ENCODE measurements at regions not wholly inside any gene's neighbourhood (a gene's known extent, or its start where the extent isn't known, plus 50 kb on each side); places are given as distances from the start of the nearest gene placed in this dataset.

- H3F3A ChIP-seq (ENCODE audit: low read depth), result no peaks in the 10 kb centered on the region
- no peaks in the 10 kb centered on the region for H3K79me2 ChIP-seq (ENCODE audit: low read depth)
- H3K4me3 ChIP-seq, result no peak overlapping the region
- TF ChIP-seq CTCF (IDR thresholded peaks at IDR 0.05), result no peak
- TF ChIP-seq EZH2 (IDR thresholded peaks at IDR 0.05), result no peak
- no peak for TF ChIP-seq EZH2phosphoT487 (IDR thresholded peaks at IDR 0.05)
- Mint-ChIP-seq H3K36me3 (no peaks in the 10 kb centered on the region), H3K27ac (no peak overlapping the region), H3K9me3 (no peaks in the 10 kb centered on the region), H3K27me3 (ENCODE audit: insufficient read depth, low read depth) (peaks cover 2% of the 10 kb centered on the region), H3K4me1 (peaks cover 10% of the 10 kb centered on the region), H3K4me3 (no peak overlapping the region)
- no peak overlapping the region for H3K27ac ChIP-seq
- no peak overlapping the region for H3K4me2 ChIP-seq
- H3K4me1 ChIP-seq, result no peaks in the 10 kb centered on the region
- H3K9me3 ChIP-seq (ENCODE audit: low read depth), result no peaks in the 10 kb centered on the region
- no peaks in the 10 kb centered on the region for H3K27me3 ChIP-seq
- no peaks in the 10 kb centered on the region for H3K36me3 ChIP-seq
- no peak overlapping the region for H3K9ac ChIP-seq
- H2AFZ ChIP-seq (replicated peaks), result no peak overlapping the region
- H4K20me1 ChIP-seq (ENCODE audit: low read depth), result no peaks in the 10 kb centered on the region
- no peak for DNase-seq (ENCODE audit: low spot score)
Measured at GRCh38 chr3:31237887-31238286, 294.8 kb upstream of the STT3B start.

GRCh38 chr3:31240013-31240412 lies 292.7 kb upstream of the STT3B start:
- Mint-ChIP-seq H3K27me3 (ENCODE audit: insufficient read depth, low read depth) (no peaks in the 10 kb centered on the region), H3K9me3 (no peaks in the 10 kb centered on the region), H3K27ac (no peak overlapping the region), H3K4me1 (peaks cover 14% of the 10 kb centered on the region), H3K36me3 (no peaks in the 10 kb centered on the region), H3K4me3 (no peak overlapping the region)
- Histone ChIP-seq H3K27me3 (no peaks in the 10 kb centered on the region), H3K4me3 (no peak overlapping the region), H3K4me2 (no peak overlapping the region), H3K9ac (no peak overlapping the region), H3K79me2 (ENCODE audit: low read depth) (no peaks in the 10 kb centered on the region), H3K9me3 (ENCODE audit: low read depth) (no peaks in the 10 kb centered on the region), H3K4me1 (no peaks in the 10 kb centered on the region), H2AFZ (replicated peaks) (no peak overlapping the region), H3K36me3 (no peaks in the 10 kb centered on the region), H3K27ac (no peak overlapping the region), H3F3A (ENCODE audit: low read depth) (no peaks in the 10 kb centered on the region), H4K20me1 (ENCODE audit: low read depth) (no peaks in the 10 kb centered on the region)
- DNase-seq (ENCODE audit: low spot score), result no peak
- TF ChIP-seq CTCF (IDR thresholded peaks at IDR 0.05) (no peak), EZH2 (IDR thresholded peaks at IDR 0.05) (no peak), EZH2phosphoT487 (IDR thresholded peaks at IDR 0.05) (no peak)

GRCh38 chr3:31240466-31240865 lies 292.3 kb upstream of the STT3B start:
- Histone ChIP-seq H3K4me2 (no peak overlapping the region), H3K4me1 (no peaks in the 10 kb centered on the region), H3K27ac (no peak overlapping the region), H3K9me3 (ENCODE audit: low read depth) (no peaks in the 10 kb centered on the region), H3K79me2 (ENCODE audit: low read depth) (no peaks in the 10 kb centered on the region), H3F3A (ENCODE audit: low read depth) (no peaks in the 10 kb centered on the region), H3K27me3 (no peaks in the 10 kb centered on the region), H3K9ac (no peak overlapping the region), H3K4me3 (no peak overlapping the region), H3K36me3 (no peaks in the 10 kb centered on the region), H2AFZ (replicated peaks) (no peak overlapping the region), H4K20me1 (ENCODE audit: low read depth) (no peaks in the 10 kb centered on the region)
- Mint-ChIP-seq H3K9me3 (no peaks in the 10 kb centered on the region), H3K36me3 (no peaks in the 10 kb centered on the region), H3K27ac (no peak overlapping the region), H3K4me1 (peaks cover 18% of the 10 kb centered on the region), H3K4me3 (no peak overlapping the region), H3K27me3 (ENCODE audit: insufficient read depth, low read depth) (no peaks in the 10 kb centered on the region)
- no peak for DNase-seq (ENCODE audit: low spot score)
- TF ChIP-seq EZH2phosphoT487 (IDR thresholded peaks at IDR 0.05) (no peak), CTCF (IDR thresholded peaks at IDR 0.05) (no peak), EZH2 (IDR thresholded peaks at IDR 0.05) (no peak)

GRCh38 chr3:31240874-31241273 lies 291.9 kb upstream of the STT3B start:
- TF ChIP-seq EZH2 (IDR thresholded peaks at IDR 0.05), result no peak
- no peak for TF ChIP-seq CTCF (IDR thresholded peaks at IDR 0.05)
- no peak for TF ChIP-seq EZH2phosphoT487 (IDR thresholded peaks at IDR 0.05)

More at GRCh38 chr3:31240874-31241273, 291.9 kb upstream of the STT3B start:
- no peaks in the 10 kb centered on the region for H3K36me3 Mint-ChIP-seq
- Histone ChIP-seq H3K27ac (no peak overlapping the region), H2AFZ (replicated peaks) (no peak overlapping the region), H3K4me2 (no peak overlapping the region), H3K4me3 (no peak overlapping the region), H4K20me1 (ENCODE audit: low read depth) (no peaks in the 10 kb centered on the region), H3K27me3 (no peaks in the 10 kb centered on the region), H3K4me1 (no peaks in the 10 kb centered on the region), H3K9me3 (ENCODE audit: low read depth) (no peaks in the 10 kb centered on the region), H3F3A (ENCODE audit: low read depth) (no peaks in the 10 kb centered on the region), H3K36me3 (no peaks in the 10 kb centered on the region), H3K9ac (no peak overlapping the region), H3K79me2 (ENCODE audit: low read depth) (no peaks in the 10 kb centered on the region)
- H3K4me3 Mint-ChIP-seq, result no peak overlapping the region
- no peaks in the 10 kb centered on the region for H3K27me3 Mint-ChIP-seq (ENCODE audit: insufficient read depth, low read depth)
- H3K9me3 Mint-ChIP-seq, result no peaks in the 10 kb centered on the region
- peaks cover 20% of the 10 kb centered on the region for H3K4me1 Mint-ChIP-seq
- H3K27ac Mint-ChIP-seq, result no peak overlapping the region
- DNase-seq (ENCODE audit: low spot score), result no peak

Data from neural progenitor cell (in vitro differentiated cells).